ENCODE measurements at regions not wholly inside any gene's neighbourhood (a gene's known extent, or its start where the extent isn't known, plus 50 kb on each side); places are given as distances from the start of the nearest gene placed in this dataset.

DNA sequence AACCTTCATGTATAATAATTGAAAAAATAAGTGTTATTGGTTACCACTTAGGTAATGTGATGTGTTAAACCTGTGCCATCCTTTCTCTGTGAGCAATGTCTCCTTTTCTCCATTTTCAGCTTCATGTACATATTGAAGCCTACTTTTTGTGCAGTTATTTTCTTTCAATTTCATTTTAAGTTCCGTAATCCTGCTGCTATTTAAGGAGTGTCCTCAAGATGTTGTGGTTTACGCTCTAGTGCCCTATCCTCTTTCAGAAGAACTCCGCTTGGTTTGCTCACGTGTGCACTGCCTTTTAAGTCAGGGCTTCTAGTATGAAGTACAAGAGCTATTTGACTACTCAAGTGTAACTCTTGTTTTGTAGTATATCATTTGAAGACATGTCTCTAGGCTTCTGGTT is 2253.2 kb upstream of the TENM3 start:
- Histone ChIP-seq H3K36me3 (ENCODE audit: control insufficient read depth, insufficient read depth, low read length) (no peaks in the 10 kb centered on the region), H3K4me1 (ENCODE audit: control insufficient read depth, insufficient read depth, low read length, poor library complexity, severe bottlenecking) (no peaks in the 10 kb centered on the region), H3K27ac (ENCODE audit: insufficient read depth, low read length, poor library complexity, severe bottlenecking) (no peak overlapping the region), H3K9me3 (ENCODE audit: control insufficient read depth in 2 of 2, low read length in 2 of 2) (peaks cover 0 to 5% of the 10 kb centered on the region in 2 experiments), H3K27me3 (ENCODE audit: control insufficient read depth, insufficient read depth, low read length) (no peaks in the 10 kb centered on the region), H3K4me3 (ENCODE audit: low read depth, low read length) (no peak overlapping the region)
- Mint-ChIP-seq H3K36me3 (no peaks in the 10 kb centered on the region), H3K4me1 (peaks cover 0 to 2% (median 0%) of the 10 kb centered on the region in 4 donors), H3K27me3 (no peaks in the 10 kb centered on the region), H3K27ac (no peak overlapping the region), H3K4me3 (no peak overlapping the region), H3K9me3 (peaks cover 0 to 34% (median 8%) of the 10 kb centered on the region in 7 donors)
- DNase-seq, result no peak
- ATAC-seq (ENCODE audit: low read depth in 2 of 2), result no peak

DNA sequence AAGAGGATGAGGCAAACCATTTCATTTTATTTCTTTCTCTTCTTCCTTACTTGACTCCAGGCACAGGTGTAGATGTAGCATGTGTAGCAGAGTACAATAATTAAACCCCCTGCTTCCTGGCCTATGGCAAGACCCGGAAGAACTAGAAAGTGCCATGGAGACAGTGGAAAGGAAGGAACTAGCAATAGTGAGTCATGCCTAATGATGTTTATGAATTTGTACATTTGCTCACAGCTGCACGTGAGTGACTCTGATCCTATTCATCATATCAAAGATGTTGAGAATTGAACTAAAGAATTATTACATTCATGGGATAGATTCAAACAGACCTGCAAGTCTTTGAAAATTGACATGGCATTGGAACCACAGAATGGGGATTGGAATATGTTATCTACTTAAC is 2233.9 kb upstream of the TENM3 start:
- DNase-seq (no peak), ATAC-seq (ENCODE audit: low read depth in 2 of 2) (no peak)
- H3K27ac ChIP-seq (ENCODE audit: insufficient read depth, low read length, poor library complexity, severe bottlenecking), result no peak overlapping the region
- H3K9me3 ChIP-seq (ENCODE audit: control insufficient read depth in 2 of 2, low read length in 2 of 2), result peaks cover 0 to 11% of the 10 kb centered on the region in 2 experiments
- H3K27me3 ChIP-seq (ENCODE audit: control insufficient read depth, insufficient read depth, low read length), result no peaks in the 10 kb centered on the region
- H3K4me1 ChIP-seq (ENCODE audit: control insufficient read depth, insufficient read depth, low read length, poor library complexity, severe bottlenecking), result no peaks in the 10 kb centered on the region
- no peaks in the 10 kb centered on the region for H3K36me3 ChIP-seq (ENCODE audit: control insufficient read depth, insufficient read depth, low read length)
- H3K4me3 Mint-ChIP-seq, result no peak overlapping the region
- H3K9me3 Mint-ChIP-seq, result peaks cover 2 to 22% (median 4%) of the 10 kb centered on the region in 7 donors
- no peak overlapping the region for H3K4me3 ChIP-seq (ENCODE audit: low read depth, low read length)
- H3K36me3 Mint-ChIP-seq, result no peaks in the 10 kb centered on the region
- H3K27ac Mint-ChIP-seq, result no peak overlapping the region
- H3K4me1 Mint-ChIP-seq, result no peaks in the 10 kb centered on the region
- H3K27me3 Mint-ChIP-seq, result no peaks in the 10 kb centered on the region

DNA sequence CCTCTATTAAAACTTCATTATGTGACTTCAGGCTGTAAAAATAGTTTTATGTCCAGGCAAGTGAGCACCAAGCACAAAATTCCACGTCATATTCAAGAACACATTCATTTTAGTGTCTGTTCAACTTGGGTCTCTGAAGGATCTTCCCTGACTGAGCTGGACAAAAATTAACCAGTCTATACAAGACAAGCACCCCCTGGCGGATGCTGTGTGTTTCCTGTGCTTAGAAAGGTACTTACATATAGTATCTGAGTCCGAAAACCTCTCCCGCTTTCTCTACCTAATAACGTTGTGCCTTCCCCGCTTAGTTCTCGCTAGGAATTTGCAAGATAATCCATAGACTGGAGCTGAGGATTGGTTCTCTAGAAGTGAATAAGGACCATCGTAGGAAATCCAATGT is 2214.5 kb upstream of the TENM3 start:
- H3K9me3 ChIP-seq (ENCODE audit: control insufficient read depth in 2 of 2, low read length in 2 of 2), result peaks cover 0 to 2% of the 10 kb centered on the region in 2 experiments
- ATAC-seq (ENCODE audit: low read depth in 2 of 2) (no peak), DNase-seq (peak in 1 of 3 donors; percentile 0)
- H3K36me3 ChIP-seq (ENCODE audit: control insufficient read depth, insufficient read depth, low read length), result no peaks in the 10 kb centered on the region
- H3K27ac ChIP-seq (ENCODE audit: insufficient read depth, low read length, poor library complexity, severe bottlenecking), result no peak overlapping the region
- H3K27ac Mint-ChIP-seq, result no peak overlapping the region
- H3K9me3 Mint-ChIP-seq, result peaks cover 2 to 23% (median 9%) of the 10 kb centered on the region in 7 donors
- no peaks in the 10 kb centered on the region for H3K4me1 ChIP-seq (ENCODE audit: control insufficient read depth, insufficient read depth, low read length, poor library complexity, severe bottlenecking)
- no peaks in the 10 kb centered on the region for H3K36me3 Mint-ChIP-seq
- no peaks in the 10 kb centered on the region for H3K27me3 Mint-ChIP-seq
- no peak overlapping the region for H3K4me3 ChIP-seq (ENCODE audit: low read depth, low read length)
- no peaks in the 10 kb centered on the region for H3K27me3 ChIP-seq (ENCODE audit: control insufficient read depth, insufficient read depth, low read length)
- no peaks in the 10 kb centered on the region for H3K4me1 Mint-ChIP-seq
- H3K4me3 Mint-ChIP-seq, result no peak overlapping the region

DNA sequence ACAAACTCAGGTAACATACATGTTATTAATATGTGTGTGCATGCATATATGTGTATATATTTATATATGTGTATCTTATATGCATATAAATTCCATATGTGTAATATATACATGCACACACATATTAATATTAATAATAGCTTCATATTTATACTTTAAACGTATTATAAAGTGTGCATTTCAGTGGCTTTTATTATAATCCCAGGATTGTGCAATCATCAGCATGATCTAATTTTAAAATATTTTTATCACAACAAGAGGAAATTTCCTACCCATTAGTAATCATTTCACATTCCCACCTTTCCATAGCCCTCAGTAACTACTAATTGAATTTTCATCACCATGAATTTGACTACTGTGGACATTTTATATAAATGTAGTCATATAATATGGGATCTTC is 2211.9 kb upstream of the TENM3 start:
- H3K36me3 ChIP-seq (ENCODE audit: control insufficient read depth, insufficient read depth, low read length), result no peaks in the 10 kb centered on the region
- peaks cover 2 to 25% (median 8%) of the 10 kb centered on the region in 7 donors for H3K9me3 Mint-ChIP-seq
- H3K4me1 Mint-ChIP-seq, result no peaks in the 10 kb centered on the region
- DNase-seq (no peak), ATAC-seq (ENCODE audit: low read depth in 2 of 2) (no peak)
- peaks cover 0 to 2% of the 10 kb centered on the region in 2 experiments for H3K9me3 ChIP-seq (ENCODE audit: control insufficient read depth in 2 of 2, low read length in 2 of 2)
- H3K4me3 Mint-ChIP-seq, result no peak overlapping the region
- no peaks in the 10 kb centered on the region for H3K36me3 Mint-ChIP-seq
- no peaks in the 10 kb centered on the region for H3K27me3 Mint-ChIP-seq
- no peaks in the 10 kb centered on the region for H3K27me3 ChIP-seq (ENCODE audit: control insufficient read depth, insufficient read depth, low read length)
- no peak overlapping the region for H3K27ac ChIP-seq (ENCODE audit: insufficient read depth, low read length, poor library complexity, severe bottlenecking)
- no peaks in the 10 kb centered on the region for H3K4me1 ChIP-seq (ENCODE audit: control insufficient read depth, insufficient read depth, low read length, poor library complexity, severe bottlenecking)
- no peak overlapping the region for H3K4me3 ChIP-seq (ENCODE audit: low read depth, low read length)
- H3K27ac Mint-ChIP-seq, result no peak overlapping the region

DNA sequence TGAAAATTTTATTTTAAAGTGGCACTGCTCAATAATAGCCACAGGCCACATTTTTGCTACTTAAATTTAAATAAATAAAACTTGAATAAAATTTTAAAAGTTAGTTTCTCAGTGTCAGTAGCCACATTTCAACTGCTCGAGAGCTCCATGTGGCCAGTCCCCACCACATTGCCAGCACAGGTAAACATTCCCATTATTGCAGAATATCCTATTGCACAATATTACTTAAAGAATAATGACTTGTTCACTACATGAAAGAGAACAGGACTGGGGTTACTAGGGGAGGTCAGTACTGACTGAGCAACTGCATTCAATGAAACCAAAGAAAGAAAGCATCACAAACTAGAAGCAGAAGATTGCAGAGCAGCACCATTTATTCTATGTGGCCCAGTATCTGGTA is 2201.6 kb upstream of the TENM3 start:
- DNase-seq, result no peak
- Histone ChIP-seq H3K9me3 (ENCODE audit: control insufficient read depth in 2 of 2, low read length in 2 of 2) (no peaks in the 10 kb centered on the region), H3K4me1 (ENCODE audit: control insufficient read depth, insufficient read depth, low read length, poor library complexity, severe bottlenecking) (no peaks in the 10 kb centered on the region), H3K27ac (ENCODE audit: insufficient read depth, low read length, poor library complexity, severe bottlenecking) (no peak overlapping the region), H3K4me3 (ENCODE audit: low read depth, low read length) (no peak overlapping the region), H3K27me3 (ENCODE audit: control insufficient read depth, insufficient read depth, low read length) (no peaks in the 10 kb centered on the region), H3K36me3 (ENCODE audit: control insufficient read depth, insufficient read depth, low read length) (no peaks in the 10 kb centered on the region)
- no peak for ATAC-seq (ENCODE audit: low read depth in 2 of 2)
- H3K4me3 Mint-ChIP-seq, result no peak overlapping the region
- no peaks in the 10 kb centered on the region for H3K27me3 Mint-ChIP-seq
- H3K4me1 Mint-ChIP-seq, result no peaks in the 10 kb centered on the region
- H3K27ac Mint-ChIP-seq, result no peak overlapping the region
- H3K9me3 Mint-ChIP-seq, result peaks cover 0 to 24% (median 4%) of the 10 kb centered on the region in 7 donors
- no peaks in the 10 kb centered on the region for H3K36me3 Mint-ChIP-seq

DNA sequence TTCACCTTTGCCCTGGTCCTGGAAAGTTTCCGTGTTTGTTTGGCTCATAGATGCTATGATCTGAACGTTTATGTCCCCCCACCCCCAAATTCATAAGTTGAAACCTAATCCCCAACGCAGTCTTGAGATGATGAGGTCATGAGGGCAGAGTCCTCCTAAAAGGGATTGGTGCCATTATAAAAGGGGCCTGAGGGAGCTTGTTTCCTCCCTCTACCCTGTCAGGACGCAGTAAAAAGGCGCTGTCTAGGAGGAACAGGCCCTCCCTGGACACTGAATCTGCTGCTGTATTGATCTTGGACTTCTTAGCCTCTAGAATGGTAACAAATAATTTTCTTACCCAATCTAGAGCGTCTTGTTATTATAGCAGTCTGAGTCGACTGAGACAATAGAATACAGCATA is 2190.6 kb upstream of the TENM3 start:
- Mint-ChIP-seq H3K9me3 (peaks cover 0 to 13% (median 4%) of the 10 kb centered on the region in 7 donors), H3K27ac (no peak overlapping the region), H3K4me1 (no peaks in the 10 kb centered on the region), H3K36me3 (no peaks in the 10 kb centered on the region), H3K4me3 (no peak overlapping the region), H3K27me3 (peaks cover 15% of the 10 kb centered on the region)
- H3K4me1 ChIP-seq (ENCODE audit: control insufficient read depth, insufficient read depth, low read length, poor library complexity, severe bottlenecking), result no peaks in the 10 kb centered on the region
- ATAC-seq (ENCODE audit: low read depth in 2 of 2) (no peak), DNase-seq (no peak)
- H3K4me3 ChIP-seq (ENCODE audit: low read depth, low read length), result no peak overlapping the region
- no peaks in the 10 kb centered on the region for H3K36me3 ChIP-seq (ENCODE audit: control insufficient read depth, insufficient read depth, low read length)
- H3K9me3 ChIP-seq (ENCODE audit: control insufficient read depth in 2 of 2, low read length in 2 of 2), result no peaks in the 10 kb centered on the region
- peaks cover 11% of the 10 kb centered on the region for H3K27me3 ChIP-seq (ENCODE audit: control insufficient read depth, insufficient read depth, low read length)
- no peak overlapping the region for H3K27ac ChIP-seq (ENCODE audit: insufficient read depth, low read length, poor library complexity, severe bottlenecking)

GRCh38 chr4:180054291-180054690 is 2188.9 kb upstream of the TENM3 start:
- Histone ChIP-seq H3K36me3 (ENCODE audit: control insufficient read depth, insufficient read depth, low read length) (no peaks in the 10 kb centered on the region), H3K4me3 (ENCODE audit: low read depth, low read length) (no peak overlapping the region), H3K9me3 (ENCODE audit: control insufficient read depth in 2 of 2, low read length in 2 of 2) (no peaks in the 10 kb centered on the region), H3K4me1 (ENCODE audit: control insufficient read depth, insufficient read depth, low read length, poor library complexity, severe bottlenecking) (no peaks in the 10 kb centered on the region), H3K27me3 (ENCODE audit: control insufficient read depth, insufficient read depth, low read length) (peaks cover 12% of the 10 kb centered on the region), H3K27ac (ENCODE audit: insufficient read depth, low read length, poor library complexity, severe bottlenecking) (no peak overlapping the region)
- Mint-ChIP-seq H3K4me1 (no peaks in the 10 kb centered on the region), H3K27me3 (peaks cover 18% of the 10 kb centered on the region), H3K27ac (no peak overlapping the region), H3K4me3 (no peak overlapping the region), H3K36me3 (no peaks in the 10 kb centered on the region), H3K9me3 (peaks cover 0 to 11% (median 3%) of the 10 kb centered on the region in 7 donors)
- no peak for ATAC-seq (ENCODE audit: low read depth in 2 of 2)
- no peak for DNase-seq

DNA sequence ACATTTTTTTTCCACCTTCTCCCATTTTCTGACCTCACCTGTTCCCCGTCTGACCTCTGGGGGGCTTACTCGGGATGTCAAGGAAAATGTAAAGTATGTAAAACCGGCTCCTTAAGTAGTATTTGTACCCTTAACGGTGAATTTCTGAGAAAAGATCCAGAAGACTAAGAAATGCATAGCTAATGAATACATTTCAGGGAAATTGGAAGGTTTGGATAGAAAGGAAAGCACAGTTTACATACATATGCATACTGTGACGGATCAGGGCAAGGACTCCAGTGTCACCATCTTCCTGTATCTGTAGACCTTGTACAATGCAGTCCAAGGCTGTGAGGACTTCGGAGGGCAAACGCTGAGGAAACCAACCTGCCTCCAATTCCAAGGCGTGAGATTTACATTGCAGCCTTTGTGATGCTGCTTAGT is 2185.9 kb upstream of the TENM3 start:
- Mint-ChIP-seq H3K9me3 (peaks cover 0 to 11% (median 2%) of the 10 kb centered on the region in 7 donors), H3K36me3 (no peaks in the 10 kb centered on the region), H3K27ac (no peak overlapping the region), H3K4me3 (no peak overlapping the region), H3K27me3 (peaks cover 31% of the 10 kb centered on the region), H3K4me1 (peaks cover 0 to 4% (median 0%) of the 10 kb centered on the region in 4 donors)
- Histone ChIP-seq H3K36me3 (ENCODE audit: control insufficient read depth, insufficient read depth, low read length) (no peaks in the 10 kb centered on the region), H3K27me3 (ENCODE audit: control insufficient read depth, insufficient read depth, low read length) (peaks cover 17% of the 10 kb centered on the region), H3K4me3 (ENCODE audit: low read depth, low read length) (no peak overlapping the region), H3K9me3 (ENCODE audit: control insufficient read depth in 2 of 2, low read length in 2 of 2) (no peaks in the 10 kb centered on the region), H3K27ac (ENCODE audit: insufficient read depth, low read length, poor library complexity, severe bottlenecking) (no peak overlapping the region), H3K4me1 (ENCODE audit: control insufficient read depth, insufficient read depth, low read length, poor library complexity, severe bottlenecking) (no peaks in the 10 kb centered on the region)
- DNase-seq (no peak), ATAC-seq (ENCODE audit: low read depth in 2 of 2) (no peak)
